Upper lobe of left lung (tissue), 6 donors: ENCODE measurements at regions not wholly inside any gene's neighbourhood (a gene's known extent, or its start where the extent isn't known, plus 50 kb on each side); places are given as distances from the start of the nearest gene placed in this dataset.

Source experiments
- ATAC-seq, 2 donors: fragments of 200-7000 bp; cut with Tn5 transposase; one replicate each; pipeline ENCODE4 v1.9.1; 2022; ENCODE audit warnings: mild to moderate bottlenecking in 2 of 2, moderate library complexity in 2 of 2; ENCODE audit not compliant: low FRiP score in 2 of 2
- DNase-seq, 2 donors: peaks; one replicate each; pipeline ENCODE4 v3.0.0-alpha.2; 2019 to 2020
- H3K27ac ChIP-seq, 4 donors: fragments of 200-600 bp; sonication (generic); one replicate each; pipeline ENCODE4 v1.5.1; 2016 to 2019
- H3K27me3 ChIP-seq, 4 donors: fragments of 200-600 bp; sonication (generic); one replicate each; pipeline ENCODE4 v1.5.1; 2017 to 2019
- H3K36me3 ChIP-seq, 4 donors: fragments of 200-600 bp; sonication (generic); one replicate each; pipeline ENCODE4 v1.5.1; 2016 to 2019
- H3K4me1 ChIP-seq, 4 donors: fragments of 200-600 bp; sonication (generic); one replicate each; pipeline ENCODE4 v1.5.1; 2018 to 2019
- H3K4me3 ChIP-seq, 4 donors: fragments of 200-600 bp; sonication (generic); one replicate each; pipeline ENCODE4 v1.5.1; 2017 to 2019; ENCODE audit warnings: mild to moderate bottlenecking in 2 of 4, moderate library complexity in 1 of 4
- H3K9me3 ChIP-seq, 4 donors: fragments of 200-600 bp; sonication (generic); one replicate each; pipeline ENCODE4 v1.5.1; 2018 to 2019
- EP300 ChIP-seq, 4 donors: sonication (generic); formaldehyde crosslinking; IDR thresholded peaks; one replicate each; pipeline ENCODE4 v1.5.1; 2017; ENCODE audit warnings: antibody characterized with exemption in 4 of 4, control low read depth in 2 of 4
- POLR2A ChIP-seq, 4 donors: fragments of 450-650 bp; IDR thresholded peaks; one replicate each; pipeline ENCODE4 v1.5.1; 2016 to 2017; ENCODE audit warnings: antibody characterized with exemption in 4 of 4, mild to moderate bottlenecking in 2 of 4
- POLR2AphosphoS5 ChIP-seq, 2 donors: sonication (generic); formaldehyde crosslinking; IDR thresholded peaks; one replicate each; pipeline ENCODE4 v1.5.1; 2017; ENCODE audit warnings: antibody characterized with exemption in 2 of 2
- WGBS, 2 donors: methylation state at CpG; one replicate each; pipeline ENCODE4 v1.1.5; 2017 to 2018; 5-methylcytosine and 5-hydroxymethylcytosine counted together
- TF ChIP-seq, protein P1 (sequence below), 6 experiments: fragments of 450-650 bp in 4 of 6; fragments of 200-600 bp in 2 of 6; sonication (generic) in 2 of 6; IDR thresholded peaks; one replicate each; pipeline ENCODE4 v1.5.1; 2016 to 2019; ENCODE audit warnings: antibody characterized with exemption in 6 of 6
- donor health status: DM: no; HTN: no; CAD: no; lungs with moderate emphysema.
- donor health status: DM: no; HTN: yes; CAD: no; lungs with severe emphysema.

GRCh38 chr3:87069021-87069420 is 78.1 kb upstream of the VGLL3 start:
- Histone ChIP-seq H3K9me3 (no peaks in the 10 kb centered on the region), H3K27ac (no peak overlapping the region), H3K4me3 (no peak overlapping the region), H3K36me3 (no peaks in the 10 kb centered on the region), H3K27me3 (no peaks in the 10 kb centered on the region), H3K4me1 (no peaks in the 10 kb centered on the region)
- DNase-seq (no peak), ATAC-seq (no peak)
- TF ChIP-seq, protein P1, sequence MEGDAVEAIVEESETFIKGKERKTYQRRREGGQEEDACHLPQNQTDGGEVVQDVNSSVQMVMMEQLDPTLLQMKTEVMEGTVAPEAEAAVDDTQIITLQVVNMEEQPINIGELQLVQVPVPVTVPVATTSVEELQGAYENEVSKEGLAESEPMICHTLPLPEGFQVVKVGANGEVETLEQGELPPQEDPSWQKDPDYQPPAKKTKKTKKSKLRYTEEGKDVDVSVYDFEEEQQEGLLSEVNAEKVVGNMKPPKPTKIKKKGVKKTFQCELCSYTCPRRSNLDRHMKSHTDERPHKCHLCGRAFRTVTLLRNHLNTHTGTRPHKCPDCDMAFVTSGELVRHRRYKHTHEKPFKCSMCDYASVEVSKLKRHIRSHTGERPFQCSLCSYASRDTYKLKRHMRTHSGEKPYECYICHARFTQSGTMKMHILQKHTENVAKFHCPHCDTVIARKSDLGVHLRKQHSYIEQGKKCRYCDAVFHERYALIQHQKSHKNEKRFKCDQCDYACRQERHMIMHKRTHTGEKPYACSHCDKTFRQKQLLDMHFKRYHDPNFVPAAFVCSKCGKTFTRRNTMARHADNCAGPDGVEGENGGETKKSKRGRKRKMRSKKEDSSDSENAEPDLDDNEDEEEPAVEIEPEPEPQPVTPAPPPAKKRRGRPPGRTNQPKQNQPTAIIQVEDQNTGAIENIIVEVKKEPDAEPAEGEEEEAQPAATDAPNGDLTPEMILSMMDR (IDR thresholded peaks at IDR 0.05) = no peak
- TF ChIP-seq POLR2AphosphoS5 (IDR thresholded peaks at IDR 0.05) = no peak
- TF ChIP-seq EP300 (IDR thresholded peaks at IDR 0.05) = no peak
- 82 to 85% methylated on average over 5 of the region's 5 CpGs for WGBS, 2 donors

GRCh38 chr3:87062685-87063084 is 71.7 kb upstream of the VGLL3 start:
- no peaks in the 10 kb centered on the region for H3K4me1 ChIP-seq
- H3K27me3 ChIP-seq = no peaks in the 10 kb centered on the region
- WGBS, 2 donors = 84 to 91% methylated on average over 3 of the region's 3 CpGs
- ATAC-seq = no peak
- no peak for TF ChIP-seq EP300 (IDR thresholded peaks at IDR 0.05)
- no peak for TF ChIP-seq POLR2AphosphoS5 (IDR thresholded peaks at IDR 0.05)
- TF ChIP-seq, protein P1 (IDR thresholded peaks at IDR 0.05) = no peak
- TF ChIP-seq POLR2A (IDR thresholded peaks at IDR 0.05) = no peak
- no peaks in the 10 kb centered on the region for H3K9me3 ChIP-seq
- H3K36me3 ChIP-seq = no peaks in the 10 kb centered on the region
- H3K27ac ChIP-seq = no peak overlapping the region
- DNase-seq = no peak
- no peak overlapping the region for H3K4me3 ChIP-seq

GRCh38 chr3:87057474-87057873 is 66.5 kb upstream of the VGLL3 start:
- Histone ChIP-seq H3K9me3 (no peaks in the 10 kb centered on the region), H3K27ac (no peak overlapping the region), H3K27me3 (no peaks in the 10 kb centered on the region), H3K4me1 (no peaks in the 10 kb centered on the region), H3K4me3 (no peak overlapping the region), H3K36me3 (no peaks in the 10 kb centered on the region)
- no peak for ATAC-seq
- no peak for TF ChIP-seq POLR2AphosphoS5 (IDR thresholded peaks at IDR 0.05)
- TF ChIP-seq POLR2A (IDR thresholded peaks at IDR 0.05) = no peak
- TF ChIP-seq EP300 (IDR thresholded peaks at IDR 0.05) = no peak
- TF ChIP-seq, protein P1 (IDR thresholded peaks at IDR 0.05) = no peak
- WGBS, 2 donors = 80 to 83% methylated on average over 1 of the region's 1 CpG
- DNase-seq = no peak

DNA sequence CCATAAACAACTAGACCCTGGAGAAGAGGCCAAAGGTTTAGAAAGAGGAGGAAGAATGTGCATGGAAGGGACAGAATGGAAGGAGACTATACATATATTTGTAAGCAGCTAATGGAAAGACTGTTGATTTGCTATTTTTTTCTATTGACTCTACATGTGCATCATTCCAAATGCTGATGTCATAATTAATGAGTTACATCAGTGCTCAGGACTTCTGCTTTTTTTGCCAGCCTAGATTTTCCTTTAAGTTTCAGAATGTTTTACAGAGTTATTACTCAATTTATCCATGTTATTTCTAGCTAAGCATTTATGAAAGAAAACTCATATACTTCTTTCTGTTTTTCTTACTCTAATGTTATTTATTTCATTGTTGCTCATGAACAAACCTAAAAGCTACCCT is 62.6 kb upstream of the VGLL3 start:
- ATAC-seq = no peak
- H3K9me3 ChIP-seq = no peaks in the 10 kb centered on the region
- no peaks in the 10 kb centered on the region for H3K36me3 ChIP-seq
- no peak overlapping the region for H3K27ac ChIP-seq
- DNase-seq = no peak
- H3K4me1 ChIP-seq = no peaks in the 10 kb centered on the region
- TF ChIP-seq, protein P1 (IDR thresholded peaks at IDR 0.05) = no peak
- TF ChIP-seq POLR2AphosphoS5 (IDR thresholded peaks at IDR 0.05) = no peak
- no peak for TF ChIP-seq EP300 (IDR thresholded peaks at IDR 0.05)
- no peak for TF ChIP-seq POLR2A (IDR thresholded peaks at IDR 0.05)
- H3K4me3 ChIP-seq = no peak overlapping the region
- no peaks in the 10 kb centered on the region for H3K27me3 ChIP-seq

- WGBS, 2 donors = 59 to 79% methylated on average over 35 to 37 of the region's 37 CpGs
- ATAC-seq (no peak), DNase-seq (peak in 1 of 2 donors; percentile 78)
- no peak overlapping the region for H3K4me3 ChIP-seq
- no peaks in the 10 kb centered on the region for H3K36me3 ChIP-seq
- H3K27ac ChIP-seq = no peak overlapping the region
- no peaks in the 10 kb centered on the region for H3K27me3 ChIP-seq
- no peaks in the 10 kb centered on the region for H3K9me3 ChIP-seq
- H3K4me1 ChIP-seq = no peaks in the 10 kb centered on the region
- TF ChIP-seq, protein P1 (IDR thresholded peaks at IDR 0.05) = no peak
- TF ChIP-seq EP300 (IDR thresholded peaks at IDR 0.05) (no peak), POLR2AphosphoS5 (IDR thresholded peaks at IDR 0.05) (no peak), POLR2A (IDR thresholded peaks at IDR 0.05) (no peak)
Measured at GRCh38 chr3:87052499-87053260, 61.7 kb upstream of the VGLL3 start.
